Type B pancreatic cell (in vitro differentiated cells): ENCODE measurements at regions not wholly inside any gene's neighbourhood (a gene's known extent, or its start where the extent isn't known, plus 50 kb on each side); places are given as distances from the start of the nearest gene placed in this dataset.

Experiments used
- DNase-seq: peaks from one replicate; pipeline ENCODE4 v3.0.0; 2021; ENCODE audit warnings: mixed read lengths; ENCODE audit not compliant: unreplicated experiment; ENCODE audit errors: extremely low spot score
- H3K27ac Mint-ChIP-seq: 2 replicates; pipeline ENCODE4 v1.8.0; 2021; ENCODE audit warnings: mild to moderate bottlenecking, mixed read lengths
- H3K27me3 Mint-ChIP-seq: 2 replicates; pipeline ENCODE4 v1.8.0; 2021; ENCODE audit warnings: mixed read lengths
- H3K36me3 Mint-ChIP-seq: 2 replicates; pipeline ENCODE4 v1.8.0; 2021; ENCODE audit warnings: mixed read lengths
- H3K4me1 Mint-ChIP-seq: one replicate; pipeline ENCODE4 v1.8.0; 2021; ENCODE audit warnings: mixed read lengths; ENCODE audit not compliant: unreplicated experiment
- H3K4me3 Mint-ChIP-seq: 2 replicates; pipeline ENCODE4 v1.8.0; 2021; ENCODE audit warnings: mild to moderate bottlenecking, mixed read lengths
- H3K9me3 Mint-ChIP-seq: 2 replicates; pipeline ENCODE4 v1.8.0; 2021; ENCODE audit warnings: mixed read lengths
- CTCF ChIP-seq: fragments of 200-600 bp; sonication (generic); conservative IDR thresholded peaks from 2 replicates; pipeline ENCODE4 v1.5.0; 2021; ENCODE audit warnings: antibody characterized with exemption, mild to moderate bottlenecking

- no peaks in the 10 kb centered on the region for H3K36me3 Mint-ChIP-seq
- no peak for DNase-seq
- H3K4me1 Mint-ChIP-seq: no peaks in the 10 kb centered on the region
- H3K4me3 Mint-ChIP-seq: no peak overlapping the region
- peaks cover 11% of the 10 kb centered on the region for H3K27me3 Mint-ChIP-seq
- no peaks in the 10 kb centered on the region for H3K9me3 Mint-ChIP-seq
- no peak overlapping the region for H3K27ac Mint-ChIP-seq
- no peak for TF ChIP-seq CTCF
Observed at GRCh38 chr2:120450196-120450820, 104.4 kb downstream of the INHBB start.

DNA sequence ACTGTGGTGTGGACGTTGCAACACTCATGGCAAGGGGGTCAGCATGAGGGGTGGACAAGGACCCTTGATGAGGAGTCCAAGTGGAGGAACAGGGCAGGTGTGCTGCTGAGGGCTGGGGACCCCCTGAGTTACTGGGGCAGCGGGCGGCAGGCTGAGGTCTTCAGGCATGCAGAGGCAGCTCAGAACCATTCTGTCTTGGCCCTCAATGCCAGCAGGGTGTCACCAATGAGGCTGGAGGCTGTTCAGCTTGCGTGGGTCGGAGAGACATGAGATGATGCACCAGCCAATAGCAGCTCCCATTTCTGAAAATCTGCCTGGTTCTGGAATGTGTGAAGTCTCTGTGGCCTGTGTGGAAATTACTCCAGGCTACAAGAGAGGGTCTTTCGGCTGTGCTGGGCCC is 105.4 kb downstream of the INHBB start:
- Mint-ChIP-seq H3K27ac (no peak overlapping the region), H3K4me1 (no peaks in the 10 kb centered on the region), H3K9me3 (no peaks in the 10 kb centered on the region), H3K27me3 (peaks cover 10% of the 10 kb centered on the region), H3K36me3 (no peaks in the 10 kb centered on the region), H3K4me3 (no peak overlapping the region)
- no peak for TF ChIP-seq CTCF
- no peak for DNase-seq

DNA sequence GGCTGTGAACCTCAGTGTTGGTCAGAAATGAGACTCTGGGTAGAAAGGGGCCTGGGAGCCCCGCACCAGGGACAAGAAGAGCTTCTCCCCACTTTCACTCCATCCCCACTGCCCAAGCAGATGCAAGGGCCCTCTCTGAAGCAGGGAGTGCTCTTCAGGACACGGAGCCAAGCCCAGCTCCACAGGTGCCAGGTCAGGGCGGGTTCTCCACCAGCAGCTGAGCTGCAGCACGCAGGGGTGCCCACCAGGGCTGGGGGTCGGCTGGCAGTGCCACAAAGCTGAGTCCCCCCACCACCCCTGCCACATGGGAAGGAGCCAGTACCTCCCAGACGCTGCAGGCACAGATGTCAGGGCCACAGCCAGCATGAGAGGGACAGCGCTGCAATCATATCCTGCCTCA is 106.2 kb downstream of the INHBB start:
- no peak for TF ChIP-seq CTCF
- Mint-ChIP-seq H3K27ac (no peak overlapping the region), H3K9me3 (peaks cover 4% of the 10 kb centered on the region), H3K36me3 (no peaks in the 10 kb centered on the region), H3K4me1 (no peaks in the 10 kb centered on the region), H3K4me3 (no peak overlapping the region), H3K27me3 (peaks cover 9% of the 10 kb centered on the region)
- no peak for DNase-seq

- no peak for DNase-seq
- Mint-ChIP-seq H3K36me3 (no peaks in the 10 kb centered on the region), H3K27me3 (peaks cover 9% of the 10 kb centered on the region), H3K4me1 (no peaks in the 10 kb centered on the region), H3K9me3 (peaks cover 13% of the 10 kb centered on the region), H3K4me3 (no peak overlapping the region), H3K27ac (no peak overlapping the region)
- no peak for TF ChIP-seq CTCF
Observed at GRCh38 chr2:120452945-120453634, 107.2 kb downstream of the INHBB start.

GRCh38 chr2:120453635-120453998 is 107.7 kb downstream of the INHBB start:
- no peaks in the 10 kb centered on the region for H3K36me3 Mint-ChIP-seq
- H3K4me1 Mint-ChIP-seq: no peaks in the 10 kb centered on the region
- DNase-seq: no peak
- H3K4me3 Mint-ChIP-seq: no peak overlapping the region
- H3K9me3 Mint-ChIP-seq: peaks cover 14% of the 10 kb centered on the region
- peaks cover 9% of the 10 kb centered on the region for H3K27me3 Mint-ChIP-seq
- H3K27ac Mint-ChIP-seq: no peak overlapping the region
- TF ChIP-seq CTCF: no peak
